Activated CD8-positive, alpha-beta memory T cell treated with anti-CD3 and anti-CD28 coated beads, Interleukin-2, amount 50 U/mL, for 24 hours (primary cell): ENCODE measurements at regions not wholly inside any gene's neighbourhood (a gene's known extent, or its start where the extent isn't known, plus 50 kb on each side); places are given as distances from the start of the nearest gene placed in this dataset.
"Not testable (repeated sequence)": the region's sequence is repeated elsewhere in the genome, so short reads cannot be mapped to it uniquely, and the experiment has no call there.

ENCODE experiments used
- DNase-seq: peaks from one replicate; pipeline ENCODE4 v3.0.0-alpha.2; 2020; ENCODE audit errors: extremely low read depth

DNA sequence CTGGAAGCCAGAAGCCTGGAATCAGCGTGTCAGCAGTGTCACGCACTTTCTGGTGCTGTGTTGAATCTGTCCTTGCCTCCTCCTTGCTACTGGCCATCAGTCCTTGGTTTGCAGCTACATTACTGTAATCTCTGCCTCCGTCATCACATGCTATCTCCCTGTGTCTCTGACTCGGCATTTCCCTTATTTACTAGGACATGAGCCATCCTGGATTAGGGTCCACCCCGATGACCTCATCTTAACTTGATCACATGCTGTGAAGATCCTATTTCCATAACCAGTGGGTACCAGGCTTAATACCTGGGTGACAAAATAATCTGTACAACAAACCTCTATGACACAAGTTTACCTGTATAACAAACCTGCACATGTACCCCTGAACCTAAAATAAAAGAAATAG is 518.0 kb upstream of the KLF6 start:
- no peak for DNase-seq

DNA sequence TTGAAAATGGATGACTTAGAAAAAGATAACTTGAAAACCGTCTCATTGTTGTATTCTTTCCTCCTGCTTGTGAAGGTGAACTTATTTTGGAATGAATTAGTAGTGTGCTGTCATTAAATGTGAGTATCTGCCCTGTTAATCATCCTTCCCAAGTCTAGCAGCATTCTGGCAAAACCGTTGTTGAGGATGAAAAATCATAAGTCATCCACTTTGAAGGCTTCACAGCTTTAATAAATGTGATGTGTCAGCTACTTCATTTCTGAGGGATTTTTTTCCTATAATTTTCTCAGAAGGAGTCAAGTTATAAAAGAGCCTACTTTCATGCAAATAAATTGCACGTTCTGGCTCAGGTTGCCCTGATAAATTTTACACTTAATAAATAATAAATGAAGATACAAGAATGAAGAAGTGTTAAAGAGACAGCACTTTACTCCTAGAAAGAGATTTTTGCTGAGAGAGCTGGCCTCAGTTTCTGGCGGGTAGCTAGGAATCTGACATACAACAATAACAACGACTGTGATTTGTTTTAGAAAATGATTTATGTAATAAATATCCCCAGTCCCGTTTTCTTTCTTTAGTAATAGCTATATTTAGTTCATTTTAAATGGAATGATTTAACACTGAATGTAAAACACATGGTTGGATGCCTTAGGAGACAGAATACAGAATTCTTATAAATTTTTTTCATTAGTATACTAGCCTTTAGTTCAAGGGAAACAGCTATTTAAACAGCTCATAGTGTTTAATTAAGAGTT is 516.5 kb upstream of the KLF6 start:
- DNase-seq, result no peak

DNA sequence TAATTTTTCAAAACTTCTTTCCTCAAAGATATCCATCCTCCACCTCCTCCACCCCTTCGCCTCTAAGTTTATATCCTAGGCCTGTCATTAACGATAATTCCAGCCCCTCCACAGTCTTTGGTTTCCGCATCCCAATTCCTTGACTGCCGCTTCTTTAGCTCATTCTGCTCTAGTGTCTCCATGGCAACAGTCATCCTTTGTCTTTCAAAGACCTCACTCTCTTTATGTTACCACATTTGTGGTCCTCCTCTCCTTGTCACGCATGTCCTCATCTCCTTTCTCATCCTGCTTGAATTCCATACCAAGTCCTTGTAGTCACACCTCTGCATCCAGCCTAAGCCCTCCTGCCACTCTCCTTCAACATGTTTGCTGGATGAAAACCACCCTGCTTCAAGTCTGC is 511.2 kb upstream of the KLF6 start:
- DNase-seq, result no peak

DNA sequence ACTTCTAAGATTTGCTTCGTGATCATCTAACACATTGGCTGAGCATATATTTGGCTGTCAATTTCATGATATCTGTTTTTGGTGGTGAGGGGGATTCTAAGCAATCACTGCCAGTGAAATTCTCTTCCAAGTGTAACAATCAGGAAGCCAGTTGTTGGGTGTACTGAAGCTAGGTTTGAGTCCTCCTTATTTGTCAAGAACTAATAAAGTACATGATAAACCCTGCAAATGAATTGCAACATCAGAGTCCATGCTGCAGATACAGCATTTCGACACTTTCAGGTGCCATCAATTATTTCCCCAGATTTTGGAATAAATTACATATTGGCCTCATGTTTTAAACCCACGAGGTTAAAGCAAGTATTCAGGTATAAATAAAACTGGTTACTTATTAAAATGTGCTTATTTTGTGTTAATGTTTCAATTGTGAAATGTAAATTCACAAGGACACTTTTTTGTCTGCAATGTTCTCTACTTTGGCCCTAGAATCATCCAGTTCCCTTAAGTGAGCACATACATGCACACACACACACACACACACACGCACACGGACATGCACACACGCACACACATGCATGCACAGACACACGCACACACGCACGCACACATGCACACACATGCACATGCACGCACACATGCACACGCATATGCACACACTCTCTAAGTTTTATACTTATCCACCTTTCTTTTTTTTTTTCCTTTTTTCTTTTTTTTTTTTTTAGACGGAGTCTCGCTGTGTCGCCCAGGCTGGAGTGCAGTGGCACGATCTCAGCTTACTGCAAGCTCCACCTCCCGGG is 510.2 kb upstream of the KLF6 start:
- no peak for DNase-seq

DNA sequence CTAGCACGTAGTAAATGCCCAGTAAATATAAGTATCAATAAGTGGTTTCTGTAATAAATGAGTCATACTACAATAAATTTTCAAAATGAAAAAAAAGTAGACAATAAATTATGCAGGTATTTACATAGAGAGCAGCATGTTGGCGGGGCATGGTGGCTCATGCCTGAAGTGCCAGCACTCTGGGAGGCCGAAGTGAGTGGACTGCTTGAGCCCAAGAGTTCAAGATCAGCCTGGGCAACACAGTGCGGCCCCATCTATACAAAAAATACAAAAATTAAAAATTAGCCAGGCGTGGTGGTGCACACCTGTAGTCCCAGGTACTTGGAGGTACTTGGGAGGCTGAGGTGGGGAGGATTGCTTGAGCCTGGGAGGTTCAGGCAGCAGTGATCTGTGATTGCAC is 509.3 kb upstream of the KLF6 start:
- no peak for DNase-seq

DNA sequence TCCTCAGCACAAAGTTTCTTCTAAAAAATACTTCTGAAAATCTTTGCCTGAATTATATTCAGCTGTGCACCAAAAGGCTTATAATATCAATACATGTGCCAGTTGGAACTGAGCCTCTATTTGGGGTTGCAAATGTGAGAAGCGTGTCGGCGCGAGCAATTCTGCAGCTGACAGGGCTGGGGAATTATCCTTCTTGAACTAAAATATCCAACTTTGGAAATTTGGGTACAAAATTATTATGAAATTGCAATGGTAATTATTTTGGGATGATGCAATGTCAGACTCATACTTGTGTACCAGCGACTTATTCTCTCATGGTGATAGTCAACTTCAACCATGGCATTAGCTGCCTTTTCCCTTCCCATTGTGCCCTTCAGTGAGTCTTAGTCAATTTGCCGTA is 507.0 kb upstream of the KLF6 start:
- DNase-seq, result no peak

DNA sequence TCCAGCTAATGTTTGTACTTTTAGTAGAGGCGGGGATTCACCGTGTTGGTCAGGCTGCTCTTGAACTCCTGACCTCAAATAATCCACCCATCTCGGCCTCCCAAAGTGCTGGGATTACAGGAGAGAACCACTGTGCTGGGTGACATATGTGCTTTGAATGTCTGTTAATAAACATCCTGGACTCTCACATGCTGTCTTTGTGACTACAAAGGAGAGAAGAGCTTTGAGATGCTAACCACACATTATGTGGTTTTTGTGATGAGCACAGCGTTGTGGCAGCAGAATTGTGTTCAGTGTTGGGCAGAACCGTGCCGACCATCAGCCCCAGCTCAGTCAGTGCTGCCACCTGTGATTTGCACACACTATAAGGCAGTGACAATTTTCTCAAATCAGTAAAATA is 500.1 kb upstream of the KLF6 start:
- DNase-seq, result no peak

DNA sequence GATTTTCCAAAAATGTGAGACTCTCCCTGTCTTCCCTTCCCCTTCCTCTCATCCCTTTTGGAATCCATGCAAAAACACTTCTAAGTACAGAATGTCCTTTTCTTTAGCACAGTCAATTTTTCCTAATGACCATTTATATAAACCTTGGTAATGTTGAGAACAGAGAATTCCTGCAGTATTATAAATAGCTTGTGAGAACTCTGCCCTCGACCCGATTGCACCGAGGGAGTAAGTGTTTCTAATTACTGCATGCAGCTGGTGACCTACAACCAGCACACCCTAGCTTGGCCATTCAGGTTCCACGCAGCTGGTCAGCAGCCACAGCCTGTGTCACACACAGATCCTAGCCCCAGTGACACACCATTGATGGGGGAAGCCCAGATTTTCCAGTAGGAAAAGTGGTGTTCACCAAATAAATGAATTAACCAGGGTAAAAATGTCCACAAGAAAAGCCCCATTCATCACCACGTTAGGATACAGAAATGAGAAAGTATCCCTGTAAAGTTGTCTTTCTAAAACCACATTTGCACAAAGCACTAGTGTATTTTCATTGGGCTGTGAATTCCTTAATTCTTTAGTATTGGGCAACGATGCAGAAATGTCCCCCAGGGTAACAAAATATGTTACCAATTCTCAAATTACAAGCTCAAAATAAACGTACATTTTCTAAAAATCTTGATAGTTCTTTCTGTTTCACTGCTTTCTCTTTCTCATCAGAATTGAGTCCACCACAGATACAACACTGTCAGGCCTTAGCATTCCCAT is 499.0 kb upstream of the KLF6 start:
- no peak for DNase-seq

DNA sequence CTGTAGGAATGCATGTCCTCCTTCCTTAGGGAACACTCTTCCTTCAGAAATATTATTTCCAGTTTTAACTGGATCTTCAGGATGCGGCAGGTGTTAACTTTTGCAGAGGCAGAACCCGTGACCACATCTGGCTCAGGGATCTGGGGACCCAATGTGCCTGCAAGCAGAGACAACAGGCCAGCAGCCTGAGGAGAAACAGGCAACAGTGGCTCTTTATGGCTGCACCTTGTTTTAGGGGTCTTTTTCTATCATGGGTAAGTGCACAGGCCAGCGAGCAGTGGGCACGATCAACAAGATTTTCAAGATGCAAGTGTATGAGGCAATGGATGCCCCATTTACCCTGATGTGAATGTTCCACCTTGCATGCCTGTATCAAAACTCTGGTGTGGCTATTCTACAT is 497.5 kb upstream of the KLF6 start:
- DNase-seq, result no peak

DNA sequence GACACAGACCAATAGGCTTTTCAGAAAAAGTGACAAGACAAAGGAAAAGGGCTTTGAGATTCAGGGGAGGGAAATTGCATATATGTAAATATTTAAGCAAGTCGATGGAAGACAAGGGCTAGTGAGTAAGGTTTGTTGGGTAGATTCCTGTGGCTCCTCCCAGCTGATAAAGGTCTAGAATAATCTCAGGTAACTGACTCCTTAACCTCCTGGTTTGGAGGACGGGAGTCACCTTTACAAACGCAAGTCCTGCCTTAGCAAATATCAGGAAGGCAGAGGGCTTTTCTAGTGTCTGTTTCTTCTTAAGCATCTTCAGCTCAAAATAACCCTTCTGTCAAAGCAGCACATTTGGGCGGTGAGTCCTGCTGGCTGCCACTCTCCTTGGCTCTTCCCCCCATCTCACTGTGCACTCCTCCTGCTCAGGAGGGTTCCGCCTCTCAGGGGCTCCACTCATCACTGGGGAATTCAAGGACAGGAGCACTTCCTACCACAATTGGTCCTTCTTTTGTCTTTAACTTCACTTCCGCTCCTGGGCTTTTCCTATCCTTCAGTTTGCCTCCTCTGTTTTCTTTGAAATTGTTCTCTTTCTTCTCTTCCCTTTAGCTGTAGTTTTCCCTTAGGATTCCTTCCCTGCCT is 496.3 kb upstream of the KLF6 start:
- DNase-seq, result no peak

DNA sequence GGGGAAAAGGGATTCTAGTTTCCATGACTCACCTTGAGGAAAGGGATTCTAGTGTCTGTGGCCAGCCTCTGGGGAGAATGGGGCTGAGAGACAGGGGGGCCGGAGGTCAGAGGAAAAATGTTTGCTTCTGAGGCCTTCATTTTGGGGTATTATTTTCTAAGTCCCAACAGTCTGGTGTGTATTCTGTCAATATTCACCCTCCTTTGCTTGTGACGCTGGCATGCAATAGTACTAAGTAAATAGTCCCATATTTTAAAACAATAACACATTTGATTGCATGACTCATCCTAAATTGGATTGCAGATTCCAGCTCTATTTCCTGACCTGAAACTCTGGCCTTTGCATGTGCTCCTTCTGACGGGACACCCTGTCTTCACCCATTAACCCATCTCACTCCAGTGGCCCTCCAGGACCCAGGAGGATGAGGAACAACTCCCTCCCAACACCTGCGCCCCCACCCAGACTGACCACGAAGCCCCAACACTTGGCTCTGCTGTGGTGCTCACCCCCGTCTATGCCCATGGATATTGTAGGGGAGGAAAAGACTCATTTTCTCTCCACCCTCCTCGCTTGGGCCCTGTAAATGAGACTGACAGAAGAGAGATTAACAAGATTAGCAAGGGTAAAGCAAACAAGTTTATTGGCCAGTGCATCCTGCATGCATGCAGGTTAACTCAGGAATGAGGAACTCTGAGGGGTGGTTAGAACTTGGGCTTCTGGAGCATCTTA is 495.6 kb upstream of the KLF6 start:
- no peak for DNase-seq

DNA sequence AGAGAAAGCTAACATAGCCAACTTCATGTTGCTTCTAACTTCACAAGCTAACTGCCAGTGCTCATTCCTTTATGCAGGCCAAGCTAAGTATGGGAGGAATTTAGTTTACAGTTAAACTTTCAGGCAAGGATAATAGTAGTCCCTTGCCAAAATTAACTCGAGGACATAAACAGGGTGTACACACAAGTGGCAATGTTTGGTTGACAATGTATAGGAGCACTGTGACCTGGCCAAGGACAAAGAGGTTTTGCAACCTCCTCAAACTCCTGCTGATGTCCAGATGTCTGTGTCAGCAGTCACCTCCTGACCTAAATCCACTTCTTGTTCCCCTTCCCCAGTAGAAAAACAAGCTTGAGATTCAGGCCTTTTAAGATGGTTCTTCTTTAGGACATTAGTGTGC is 494.6 kb upstream of the KLF6 start:
- DNase-seq, result no peak

DNA sequence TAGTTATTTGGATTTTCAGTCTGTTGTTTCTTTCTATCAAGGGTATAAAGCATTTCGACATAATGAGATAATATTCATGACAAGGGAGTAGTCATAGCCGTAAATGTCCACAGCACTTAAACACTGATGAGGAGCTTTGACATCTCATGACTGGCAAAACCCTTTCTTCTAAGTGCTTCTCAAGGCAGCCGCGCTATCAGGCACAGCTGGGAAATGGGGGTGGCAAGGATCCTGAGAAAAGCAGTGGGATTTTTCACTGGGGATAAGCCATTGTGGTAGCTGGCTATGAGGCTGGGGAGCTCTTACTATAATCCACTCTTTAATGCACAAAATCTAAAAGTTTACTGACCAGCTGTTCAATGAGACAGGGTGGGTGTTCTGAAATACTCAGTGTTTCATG is 493.2 kb upstream of the KLF6 start:
- no peak for DNase-seq

DNA sequence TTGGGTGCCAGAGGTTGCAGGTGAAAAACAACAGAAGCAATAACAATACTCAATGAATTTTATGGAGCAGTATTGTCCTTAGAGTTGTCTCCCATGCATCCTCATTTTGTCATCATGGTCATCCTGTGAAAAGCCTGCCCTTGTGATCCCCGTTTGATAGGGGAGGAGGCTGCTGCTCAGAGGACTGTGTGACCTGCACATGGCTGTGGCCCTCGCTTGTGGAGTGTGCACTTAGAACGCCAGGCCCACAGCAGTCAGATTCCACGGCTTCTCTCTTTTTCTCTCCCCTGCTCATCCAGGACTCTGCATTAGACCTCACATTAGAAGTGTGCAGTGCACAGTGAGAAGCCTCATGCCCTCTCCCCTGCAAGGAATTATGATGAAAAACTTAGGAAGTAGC is 491.1 kb upstream of the KLF6 start:
- DNase-seq, result no peak

DNA sequence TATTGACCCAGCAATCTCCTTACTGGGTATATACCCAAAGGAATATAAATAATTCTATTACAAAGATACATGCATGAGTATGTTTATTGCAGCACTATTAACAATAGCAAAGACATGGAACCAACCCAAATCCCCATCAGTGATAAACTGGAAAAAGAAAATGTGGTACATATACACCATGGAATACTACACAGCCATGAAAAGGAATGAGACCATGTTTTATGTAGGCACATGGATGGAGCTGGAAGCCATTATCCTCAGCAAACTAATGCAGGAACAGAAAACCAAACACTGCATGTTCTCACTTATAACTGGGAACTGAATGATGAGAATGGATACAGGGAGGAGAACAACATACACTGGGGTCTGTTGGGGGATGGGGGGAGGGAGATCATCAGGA is 489.7 kb upstream of the KLF6 start:
- DNase-seq, result not testable (repeated sequence)

DNA sequence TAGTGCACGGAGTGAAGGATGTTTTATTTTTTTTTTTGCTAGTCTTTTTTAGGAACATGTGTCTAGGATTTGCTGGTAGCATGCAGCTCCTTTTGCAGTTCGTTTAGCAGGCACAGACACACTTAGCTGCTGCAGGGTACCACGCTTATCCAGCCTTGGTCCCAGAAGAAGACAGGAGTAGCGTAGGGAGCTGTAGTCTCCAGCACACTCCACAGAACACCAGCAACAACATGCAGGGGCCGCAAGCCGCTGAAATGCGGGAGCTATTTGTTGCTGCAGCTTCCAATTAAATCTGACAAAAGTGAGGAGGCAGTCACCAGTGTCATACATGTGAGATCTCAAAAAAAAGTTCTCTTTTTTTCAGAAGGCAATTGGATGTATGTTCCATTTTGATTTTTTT is 486.2 kb upstream of the KLF6 start:
- no peak for DNase-seq

DNA sequence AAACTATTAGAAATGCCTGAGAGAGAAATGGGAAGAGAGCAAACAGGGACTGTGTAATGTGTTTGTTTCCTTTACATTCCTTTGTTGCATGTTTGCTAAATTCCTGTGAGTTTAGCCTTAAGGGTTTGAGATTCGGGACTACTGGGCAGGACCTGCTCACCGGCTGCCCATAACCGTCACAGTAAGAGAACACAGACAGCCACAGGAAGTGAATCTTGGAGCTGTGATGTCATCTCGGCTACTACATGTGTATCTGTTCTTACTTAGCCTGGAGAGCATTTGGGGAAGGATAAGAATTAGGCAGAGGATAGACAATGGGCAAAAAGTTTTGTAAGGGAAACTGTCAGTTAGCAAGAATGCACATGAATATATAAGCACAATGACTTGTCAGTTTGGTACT is 485.1 kb upstream of the KLF6 start:
- DNase-seq, result no peak

DNA sequence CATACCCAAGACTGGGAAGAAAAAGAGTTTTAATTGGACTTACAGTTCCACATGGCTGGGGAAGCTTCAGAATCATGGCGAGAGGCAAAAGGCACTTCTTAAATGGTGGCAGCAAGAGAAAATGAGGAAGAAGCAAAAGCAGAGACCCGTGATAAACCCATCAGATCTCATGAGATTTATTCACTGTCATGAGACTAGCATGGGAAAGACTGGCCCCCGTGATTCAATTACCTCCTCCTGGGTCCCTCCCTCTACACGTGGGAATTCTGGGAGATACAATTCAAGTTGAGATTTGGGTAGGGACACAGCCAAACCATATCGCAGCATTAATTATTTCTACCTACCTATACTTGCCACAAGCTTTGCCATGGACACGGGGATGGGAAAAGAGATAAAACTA is 483.5 kb upstream of the KLF6 start:
- DNase-seq, result not testable (repeated sequence)

DNA sequence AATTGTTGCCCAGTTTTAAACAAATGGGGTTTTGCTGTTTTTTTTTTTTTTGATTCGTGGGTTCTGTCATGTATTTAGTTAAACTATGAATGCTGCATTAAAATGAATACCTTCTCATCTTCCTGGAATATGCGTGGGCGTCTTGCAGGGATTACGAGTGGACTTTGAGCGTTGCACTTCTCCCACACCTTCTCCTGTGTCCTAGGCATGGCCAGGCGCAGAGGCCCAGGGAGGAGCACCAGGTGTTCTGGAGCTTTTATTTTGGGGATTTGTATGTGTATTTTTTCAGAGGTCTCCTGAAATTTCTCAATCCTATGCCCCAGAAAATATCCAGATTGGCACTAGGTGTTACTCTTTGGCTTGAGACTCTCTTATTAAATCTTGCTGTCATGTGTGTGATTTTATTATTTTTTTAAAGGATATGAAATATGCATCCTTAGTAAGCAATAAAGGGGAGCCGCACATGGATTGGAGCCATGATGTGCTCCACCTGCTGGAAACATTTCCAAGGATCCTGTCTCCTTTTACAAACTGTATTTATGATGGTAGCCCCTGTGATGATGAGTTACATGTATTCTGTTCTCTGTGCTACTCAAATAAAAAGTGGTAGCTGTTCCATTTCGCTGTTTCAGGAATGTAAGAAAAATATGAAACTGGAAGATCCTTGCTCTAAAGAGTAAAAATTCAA is 482.2 kb upstream of the KLF6 start:
- no peak for DNase-seq

DNA sequence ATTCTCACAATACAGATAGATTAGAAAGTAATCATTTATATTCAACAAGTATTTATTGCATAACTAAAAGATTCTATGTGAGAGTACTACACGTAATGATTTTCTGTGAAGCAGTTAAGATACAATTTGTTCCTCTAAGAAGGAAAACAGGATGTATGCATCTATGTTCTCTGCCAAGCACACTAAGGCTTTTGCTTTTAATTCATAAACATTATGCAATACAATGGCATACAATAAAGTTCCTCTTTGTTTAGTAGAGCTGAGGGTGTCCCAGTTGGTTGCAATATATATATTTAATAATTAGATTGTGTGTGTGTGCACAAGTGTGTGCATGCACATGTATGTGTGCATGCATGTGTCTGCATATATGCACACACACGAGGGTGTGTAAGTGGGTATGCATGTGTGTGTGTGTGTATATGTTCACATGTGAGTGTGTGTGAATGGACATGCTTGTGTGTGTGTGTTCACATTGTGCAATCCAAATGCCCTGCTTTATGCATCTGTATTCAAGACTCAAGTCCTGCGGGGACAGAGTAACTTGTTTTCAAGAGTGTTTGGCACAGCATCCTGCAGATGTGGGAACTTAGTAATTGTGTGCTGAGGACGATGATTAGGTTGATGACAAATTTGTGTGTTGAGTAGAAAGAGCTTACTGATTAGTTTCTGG is 481.5 kb upstream of the KLF6 start:
- no peak for DNase-seq
